Large intestine (tissue), 3 donors: ENCODE measurements at regions not wholly inside any gene's neighbourhood (a gene's known extent, or its start where the extent isn't known, plus 50 kb on each side); places are given as distances from the start of the nearest gene placed in this dataset.
"Not testable (repeated sequence)": the region's sequence is repeated elsewhere in the genome, so short reads cannot be mapped to it uniquely, and the experiment has no call there.

ENCODE experiments used
- DNase-seq, 2 donors: peaks; one replicate each; pipeline versions ENCODE4 v3.0.0 to v3.0.0-alpha.2; 2013
- H3K27ac ChIP-seq: one replicate; pipeline ENCODE4 v1.5.1; 2013; ENCODE audit warnings: low read length
- H3K27me3 ChIP-seq: 2 replicates; pipeline ENCODE4 v1.6.1; 2013; ENCODE audit warnings: low read length; ENCODE audit not compliant: control insufficient read depth, insufficient read depth
- H3K36me3 ChIP-seq: 2 replicates; pipeline ENCODE4 v1.6.1; 2013; ENCODE audit warnings: low read length; ENCODE audit not compliant: control insufficient read depth, insufficient read depth
- H3K4me1 ChIP-seq: one replicate; pipeline ENCODE4 v1.6.1; 2013; ENCODE audit warnings: low read length; ENCODE audit not compliant: control insufficient read depth, insufficient read depth
- H3K4me3 ChIP-seq: one replicate; pipeline ENCODE4 v1.5.1; 2013; ENCODE audit warnings: low read length
- H3K9me3 ChIP-seq: one replicate; pipeline ENCODE4 v1.6.1; 2013; ENCODE audit warnings: mild to moderate bottlenecking, low read depth, low read length, moderate library complexity; ENCODE audit not compliant: control insufficient read depth
- WGBS: methylation state at CpG from one replicate; pipeline ENCODE4 v1.1.5; 2013; ENCODE audit warnings: low lambda C conversion rate; ENCODE audit not compliant: insufficient coverage; 5-methylcytosine and 5-hydroxymethylcytosine counted together

GRCh38 chr1:21385022-21385421 lies 54.9 kb upstream of the NBPF3 start:
- no peak overlapping the region for H3K27ac ChIP-seq
- peaks cover 3% of the 10 kb centered on the region for H3K4me1 ChIP-seq
- no peaks in the 10 kb centered on the region for H3K27me3 ChIP-seq
- no peaks in the 10 kb centered on the region for H3K36me3 ChIP-seq
- H3K4me3 ChIP-seq, result no peak overlapping the region
- no peak for DNase-seq
- peaks cover 9% of the 10 kb centered on the region for H3K9me3 ChIP-seq
- WGBS, result no CpG with 5 or more reads among the region's 10 CpGs

- no peak overlapping the region for H3K4me3 ChIP-seq
- H3K36me3 ChIP-seq, result no peaks in the 10 kb centered on the region
- WGBS, result no CpG with 5 or more reads among the region's 6 CpGs
- H3K9me3 ChIP-seq, result peaks cover 13% of the 10 kb centered on the region
- no peaks in the 10 kb centered on the region for H3K27me3 ChIP-seq
- no peak overlapping the region for H3K27ac ChIP-seq
- DNase-seq, result peak; percentile 36 to 77
- peaks cover 3% of the 10 kb centered on the region for H3K4me1 ChIP-seq
These were observed 55.3 kb upstream of the NBPF3 start for GRCh38 chr1:21384620-21385019.

- no peak for DNase-seq
- no CpG with 5 or more reads among the region's 5 CpGs for WGBS
These were observed 56.0 kb upstream of the NBPF3 start for GRCh38 chr1:21383785-21384401.

GRCh38 chr1:21381354-21381753 lies 58.6 kb upstream of the NBPF3 start:
- Histone ChIP-seq H3K4me1 (peaks cover 10% of the 10 kb centered on the region), H3K36me3 (no peaks in the 10 kb centered on the region), H3K27ac (no peak overlapping the region), H3K9me3 (peaks cover 6% of the 10 kb centered on the region), H3K4me3 (no peak overlapping the region), H3K27me3 (no peaks in the 10 kb centered on the region)
- no CpG with 5 or more reads among the region's 3 CpGs for WGBS
- DNase-seq, result no peak

More at GRCh38 chr1:21383785-21384401, 56.0 kb upstream of the NBPF3 start:
- peaks cover 13% of the 10 kb centered on the region for H3K9me3 ChIP-seq
- no peak overlapping the region for H3K27ac ChIP-seq
- peaks cover 4% of the 10 kb centered on the region for H3K4me1 ChIP-seq
- H3K36me3 ChIP-seq, result no peaks in the 10 kb centered on the region
- no peak overlapping the region for H3K4me3 ChIP-seq
- no peaks in the 10 kb centered on the region for H3K27me3 ChIP-seq

- not testable (repeated sequence) for DNase-seq, H3K36me3 ChIP-seq, H3K4me3 ChIP-seq, H3K9me3 ChIP-seq, H3K27me3 ChIP-seq, H3K27ac ChIP-seq
- H3K4me1 ChIP-seq, result peaks cover 10% of the 10 kb centered on the region
- WGBS, result 92% methylated on average over 4 of the region's 7 CpGs
These were observed 59.8 kb upstream of the NBPF3 start for GRCh38 chr1:21380147-21380546.

- Histone ChIP-seq H3K36me3 (no peaks in the 10 kb centered on the region), H3K9me3 (peaks cover 6% of the 10 kb centered on the region), H3K27me3 (no peaks in the 10 kb centered on the region), H3K4me3 (no peak overlapping the region), H3K4me1 (peaks cover 7% of the 10 kb centered on the region), H3K27ac (peak overlapping the region; percentile 20)
- no peak for DNase-seq
These were observed 60.4 kb upstream of the NBPF3 start for GRCh38 chr1:21379571-21379970.

- Histone ChIP-seq H3K4me3 (no peak overlapping the region), H3K27me3 (no peaks in the 10 kb centered on the region), H3K27ac (peak overlapping the region; percentile 39), H3K36me3 (no peaks in the 10 kb centered on the region), H3K9me3 (peaks cover 6% of the 10 kb centered on the region), H3K4me1 (peaks cover 7% of the 10 kb centered on the region)
- DNase-seq, result peak; percentile 87 to 93
- 89% methylated on average over 3 of the region's 9 CpGs for WGBS
These were observed 61.0 kb upstream of the NBPF3 start for GRCh38 chr1:21378705-21379494.

GRCh38 chr1:21372383-21372782 lies 67.6 kb upstream of the NBPF3 start:
- no CpG with 5 or more reads among the region's 6 CpGs for WGBS
- Histone ChIP-seq H3K4me1 (no peaks in the 10 kb centered on the region), H3K9me3 (no peaks in the 10 kb centered on the region), H3K27me3 (no peaks in the 10 kb centered on the region), H3K4me3 (no peak overlapping the region), H3K36me3 (no peaks in the 10 kb centered on the region), H3K27ac (no peak overlapping the region)
- no peak for DNase-seq

GRCh38 chr1:21369905-21370304 lies 70.0 kb upstream of the NBPF3 start:
- H3K4me3 ChIP-seq, result no peak overlapping the region
- H3K36me3 ChIP-seq, result no peaks in the 10 kb centered on the region
- 50% methylated on average over 2 of the region's 4 CpGs for WGBS
- no peaks in the 10 kb centered on the region for H3K4me1 ChIP-seq
- DNase-seq, result no peak
- no peaks in the 10 kb centered on the region for H3K27me3 ChIP-seq
- no peak overlapping the region for H3K27ac ChIP-seq
- H3K9me3 ChIP-seq, result no peaks in the 10 kb centered on the region

- no peaks in the 10 kb centered on the region for H3K9me3 ChIP-seq
- H3K36me3 ChIP-seq, result no peaks in the 10 kb centered on the region
- H3K4me1 ChIP-seq, result no peaks in the 10 kb centered on the region
- WGBS, result 0% methylated on average over 1 of the region's 9 CpGs
- H3K27ac ChIP-seq, result no peak overlapping the region
- H3K4me3 ChIP-seq, result no peak overlapping the region
- H3K27me3 ChIP-seq, result no peaks in the 10 kb centered on the region
- peak; percentile 70 to 73 for DNase-seq
These were observed 71.2 kb upstream of the NBPF3 start for GRCh38 chr1:21368515-21369289.
